ENCODE measurements at regions not wholly inside any gene's neighbourhood (a gene's known extent, or its start where the extent isn't known, plus 50 kb on each side); places are given as distances from the start of the nearest gene placed in this dataset.
"Not testable (repeated sequence)": the region's sequence is repeated elsewhere in the genome, so short reads cannot be mapped to it uniquely, and the experiment has no call there.

DNA sequence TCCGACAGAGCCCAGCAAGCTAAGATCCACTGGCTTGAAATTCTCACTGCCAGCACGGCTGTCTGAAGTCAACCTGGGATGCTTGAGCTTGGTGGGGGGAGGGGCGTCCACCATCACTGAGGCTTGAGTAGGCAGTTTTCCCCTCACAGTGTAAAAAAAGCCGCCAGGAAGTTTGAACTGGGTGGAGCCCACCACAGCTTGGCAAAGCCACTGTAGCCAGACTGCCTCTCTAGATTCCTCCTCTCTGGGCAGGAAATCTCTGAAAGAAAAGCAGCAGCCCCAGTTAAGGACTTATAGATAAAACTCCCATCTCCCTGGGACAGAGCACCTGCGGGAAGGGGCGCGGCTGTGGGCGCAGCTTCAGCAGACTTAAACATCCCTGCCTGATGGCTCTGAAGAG lies 68.7 kb upstream of the LIPC start:
- DNase-seq, result not testable (repeated sequence)

DNA sequence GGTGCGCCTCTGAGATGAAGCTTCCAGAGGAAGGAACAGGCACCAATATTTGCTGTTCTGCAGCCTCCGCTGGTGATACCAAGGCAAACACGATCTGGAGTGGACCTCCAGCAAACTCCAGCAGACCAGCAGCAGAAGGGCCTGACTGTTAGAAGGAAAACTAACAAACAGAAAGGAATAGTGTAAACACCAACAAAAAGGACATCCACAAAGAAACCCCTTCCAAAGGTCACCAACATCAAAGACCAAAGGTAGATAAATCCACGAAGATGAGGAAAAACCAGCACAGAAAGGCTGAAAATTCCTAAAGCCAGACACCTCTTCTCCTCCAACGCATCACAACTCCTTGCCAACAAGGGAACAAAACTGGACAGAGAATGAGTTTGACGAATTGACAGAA lies 68.1 kb upstream of the LIPC start:
- DNase-seq, result not testable (repeated sequence)

DNA sequence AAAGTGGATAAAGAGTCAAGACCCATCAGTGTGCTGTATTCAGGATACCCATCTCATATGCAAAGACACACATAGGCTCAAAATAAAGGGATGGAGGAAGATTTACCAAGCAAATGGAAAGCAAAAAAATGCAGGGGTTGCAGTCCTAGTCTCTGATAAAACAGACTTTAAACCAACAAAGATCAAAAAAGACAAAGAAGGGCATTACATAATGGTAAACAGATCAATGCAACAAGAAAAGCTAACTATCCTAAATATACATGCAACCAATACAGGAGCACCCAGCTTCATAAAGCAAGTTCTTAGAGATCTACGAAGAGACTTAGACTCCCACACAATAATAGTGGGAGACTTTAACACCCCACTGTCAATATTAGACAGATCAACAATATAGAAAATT lies 66.7 kb upstream of the LIPC start:
- DNase-seq, result not testable (repeated sequence)

GRCh38 chr15:58369261-58369701 lies 62.5 kb upstream of the LIPC start:
- no peak for DNase-seq

DNA sequence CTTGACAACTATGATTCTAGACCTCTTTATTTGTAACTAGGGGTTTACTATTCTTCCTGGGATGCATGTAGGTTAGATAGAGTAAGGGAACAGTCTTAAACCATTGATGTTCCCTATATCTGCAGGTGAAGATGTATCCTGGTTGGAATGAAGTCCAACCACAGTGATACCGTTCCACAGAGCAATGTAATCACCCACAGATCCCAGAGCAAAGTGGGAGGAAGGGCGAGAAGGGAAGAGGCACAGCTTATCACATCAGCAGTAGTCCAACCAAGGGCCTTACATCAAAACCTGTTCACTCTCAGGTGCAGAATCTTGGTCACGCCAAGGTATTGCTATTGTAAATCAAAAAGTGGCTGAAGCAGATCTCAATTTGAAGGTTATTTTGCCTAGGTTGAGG lies 61.8 kb upstream of the LIPC start:
- no peak for DNase-seq

- no peak for DNase-seq
Measured at GRCh38 chr15:58374147-58374546, 57.6 kb upstream of the LIPC start.

GRCh38 chr15:58377193-58377592 lies 54.6 kb upstream of the LIPC start:
- no peak for DNase-seq

- DNase-seq, result no peak
Measured at GRCh38 chr15:58378241-58379085, 53.3 kb upstream of the LIPC start.

GRCh38 chr15:58379454-58379853 lies 52.3 kb upstream of the LIPC start:
- not testable (repeated sequence) for DNase-seq

DNA sequence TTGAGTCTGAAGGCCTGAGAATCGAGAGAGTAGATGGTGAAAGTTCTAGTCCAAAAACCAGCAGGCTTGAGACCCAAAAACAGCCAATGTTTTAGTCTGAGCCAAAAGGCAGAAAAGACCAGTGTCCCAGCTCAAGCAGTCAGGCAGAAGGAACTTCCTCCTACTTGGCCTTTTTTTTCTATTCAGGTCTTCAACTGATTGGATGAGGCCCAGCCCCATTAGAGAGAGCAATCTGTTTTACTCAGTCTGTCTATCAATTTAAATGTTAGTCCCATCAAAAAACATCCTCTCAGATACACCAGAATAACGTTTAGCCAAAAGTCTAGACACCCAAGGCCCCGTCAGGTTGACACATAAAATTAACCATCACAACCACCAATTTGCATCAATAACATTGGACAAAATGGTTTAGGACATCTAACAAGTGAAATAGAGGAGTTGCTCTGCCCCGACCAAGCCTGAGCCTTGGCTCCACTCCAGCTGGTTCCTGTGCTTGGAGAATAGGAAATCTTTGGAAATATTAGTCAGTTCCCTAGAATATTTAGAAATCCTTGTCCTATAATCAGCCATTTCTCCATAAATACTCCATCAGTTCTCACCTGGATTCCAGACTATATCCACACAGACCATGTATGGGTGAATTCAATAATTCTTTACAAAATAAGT lies 51.4 kb upstream of the LIPC start:
- no peak for DNase-seq

GRCh38 chr15:58381697-58382096 lies 50.1 kb upstream of the LIPC start:
- DNase-seq, result no peak

All from NCI-H510A (cell line).